Hepatocyte (in vitro differentiated cells): ENCODE measurements at regions not wholly inside any gene's neighbourhood (a gene's known extent, or its start where the extent isn't known, plus 50 kb on each side); places are given as distances from the start of the nearest gene placed in this dataset.

Experiments
- DNase-seq: peaks from one replicate; pipeline ENCODE4 v3.0.0-alpha.2; 2016; ENCODE audit warnings: low spot score
- H2AFZ ChIP-seq: fragments of 200-600 bp; sonication (generic); 2 replicates; pipeline ENCODE4 v1.6.0; 2016; ENCODE audit warnings: antibody characterized with exemption, mild to moderate bottlenecking
- H3K27ac ChIP-seq: fragments of 200-600 bp; sonication (generic); 2 replicates; pipeline ENCODE4 v1.5.1; 2016; ENCODE audit warnings: mild to moderate bottlenecking
- H3K27me3 ChIP-seq: fragments of 200-600 bp; sonication (generic); 2 replicates; pipeline ENCODE4 v1.6.1; 2016
- H3K36me3 ChIP-seq: fragments of 200-600 bp; sonication (generic); replicated peaks from 2 replicates; pipeline ENCODE4 v1.5.1; 2016; ENCODE audit warnings: low read depth; ENCODE audit not compliant: insufficient read depth
- H3K4me1 ChIP-seq: fragments of 200-600 bp; sonication (generic); 2 replicates; pipeline ENCODE4 v1.5.1; 2016; ENCODE audit warnings: mild to moderate bottlenecking, moderate library complexity; ENCODE audit not compliant: insufficient read depth
- H3K4me2 ChIP-seq: fragments of 200-600 bp; sonication (generic); 2 replicates; pipeline ENCODE4 v1.6.0; 2016
- H3K4me3 ChIP-seq: fragments of 200-600 bp; sonication (generic); 2 replicates; pipeline ENCODE4 v1.5.1; 2016; ENCODE audit warnings: mild to moderate bottlenecking
- H3K79me2 ChIP-seq: fragments of 200-600 bp; sonication (generic); 2 replicates; pipeline ENCODE4 v1.6.0; 2017; ENCODE audit warnings: mild to moderate bottlenecking
- H3K9me2 ChIP-seq: fragments of 200-600 bp; sonication (generic); replicated peaks from 2 replicates; pipeline ENCODE4 v1.6.0; 2017; ENCODE audit warnings: mild to moderate bottlenecking; ENCODE audit not compliant: insufficient read depth
- H3K9me3 ChIP-seq: fragments of 200-600 bp; sonication (generic); 2 replicates; pipeline ENCODE4 v1.5.1; 2016; ENCODE audit warnings: low read depth, mild to moderate bottlenecking
- H4K20me1 ChIP-seq: fragments of 200-600 bp; sonication (generic); 2 replicates; pipeline ENCODE4 v1.6.0; 2016; ENCODE audit warnings: mild to moderate bottlenecking; ENCODE audit not compliant: insufficient read depth, poor library complexity, severe bottlenecking
- EZH2 ChIP-seq: fragments of 200-600 bp; sonication (generic); IDR thresholded peaks from 2 replicates; pipeline ENCODE4 v1.6.1; 2016; ENCODE audit warnings: antibody characterized with exemption, mild to moderate bottlenecking, borderline replicate concordance
- EZH2phosphoT487 ChIP-seq: fragments of 200-600 bp; sonication (generic); IDR thresholded peaks from one replicate; pipeline ENCODE4 v1.6.1; 2018; ENCODE audit warnings: antibody characterized with exemption, mild to moderate bottlenecking, low read depth, moderate library complexity; ENCODE audit not compliant: unreplicated experiment, severe bottlenecking
- WGBS: methylation state at CpG from one replicate; pipeline ENCODE4 v1.1.6; 2016; ENCODE audit warnings: low lambda C conversion rate; ENCODE audit errors: missing lambda C conversion rate; 5-methylcytosine and 5-hydroxymethylcytosine counted together
- TF ChIP-seq, protein P1 (sequence below): fragments of 200-600 bp; sonication (generic); IDR thresholded peaks from 2 replicates; pipeline ENCODE4 v1.5.1; 2016; ENCODE audit warnings: antibody characterized with exemption, mild to moderate bottlenecking; ENCODE audit not compliant: poor library complexity

DNA sequence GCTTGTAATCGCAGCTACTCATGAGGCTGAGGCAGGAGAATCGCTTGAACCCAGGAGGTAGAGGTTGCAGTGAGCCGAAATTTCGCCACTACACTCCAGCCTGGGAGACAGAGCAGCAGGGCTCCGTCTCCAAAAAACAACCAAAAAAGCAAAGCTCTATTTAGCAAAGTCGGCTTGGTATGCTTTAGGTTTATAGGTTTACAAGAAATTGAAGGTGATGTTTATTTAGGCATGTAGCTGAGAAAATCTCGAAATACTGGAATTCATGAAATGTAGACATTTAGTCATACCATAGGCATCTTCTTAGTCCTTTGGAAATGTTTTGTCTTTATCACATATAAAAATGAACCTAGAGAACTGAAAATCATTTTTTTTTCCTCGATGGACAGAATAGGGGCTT lies 453.8 kb upstream of the ANKRD30A start:
- H3K4me1 ChIP-seq: peaks cover 3% of the 10 kb centered on the region
- no peaks in the 10 kb centered on the region for H3K9me2 ChIP-seq
- no peak for DNase-seq
- H3K36me3 ChIP-seq: no peaks in the 10 kb centered on the region
- no peak overlapping the region for H3K4me3 ChIP-seq
- no peaks in the 10 kb centered on the region for H3K9me3 ChIP-seq
- no peak overlapping the region for H3K27ac ChIP-seq
- no peaks in the 10 kb centered on the region for H4K20me1 ChIP-seq
- H3K27me3 ChIP-seq: no peaks in the 10 kb centered on the region
- TF ChIP-seq, protein P1, sequence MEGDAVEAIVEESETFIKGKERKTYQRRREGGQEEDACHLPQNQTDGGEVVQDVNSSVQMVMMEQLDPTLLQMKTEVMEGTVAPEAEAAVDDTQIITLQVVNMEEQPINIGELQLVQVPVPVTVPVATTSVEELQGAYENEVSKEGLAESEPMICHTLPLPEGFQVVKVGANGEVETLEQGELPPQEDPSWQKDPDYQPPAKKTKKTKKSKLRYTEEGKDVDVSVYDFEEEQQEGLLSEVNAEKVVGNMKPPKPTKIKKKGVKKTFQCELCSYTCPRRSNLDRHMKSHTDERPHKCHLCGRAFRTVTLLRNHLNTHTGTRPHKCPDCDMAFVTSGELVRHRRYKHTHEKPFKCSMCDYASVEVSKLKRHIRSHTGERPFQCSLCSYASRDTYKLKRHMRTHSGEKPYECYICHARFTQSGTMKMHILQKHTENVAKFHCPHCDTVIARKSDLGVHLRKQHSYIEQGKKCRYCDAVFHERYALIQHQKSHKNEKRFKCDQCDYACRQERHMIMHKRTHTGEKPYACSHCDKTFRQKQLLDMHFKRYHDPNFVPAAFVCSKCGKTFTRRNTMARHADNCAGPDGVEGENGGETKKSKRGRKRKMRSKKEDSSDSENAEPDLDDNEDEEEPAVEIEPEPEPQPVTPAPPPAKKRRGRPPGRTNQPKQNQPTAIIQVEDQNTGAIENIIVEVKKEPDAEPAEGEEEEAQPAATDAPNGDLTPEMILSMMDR: no peak
- TF ChIP-seq EZH2phosphoT487 (no peak), EZH2 (no peak)
- no peak overlapping the region for H3K4me2 ChIP-seq
- H2AFZ ChIP-seq: no peak overlapping the region
- 71% methylated on average over 8 of the region's 8 CpGs for WGBS
- H3K79me2 ChIP-seq: no peaks in the 10 kb centered on the region

DNA sequence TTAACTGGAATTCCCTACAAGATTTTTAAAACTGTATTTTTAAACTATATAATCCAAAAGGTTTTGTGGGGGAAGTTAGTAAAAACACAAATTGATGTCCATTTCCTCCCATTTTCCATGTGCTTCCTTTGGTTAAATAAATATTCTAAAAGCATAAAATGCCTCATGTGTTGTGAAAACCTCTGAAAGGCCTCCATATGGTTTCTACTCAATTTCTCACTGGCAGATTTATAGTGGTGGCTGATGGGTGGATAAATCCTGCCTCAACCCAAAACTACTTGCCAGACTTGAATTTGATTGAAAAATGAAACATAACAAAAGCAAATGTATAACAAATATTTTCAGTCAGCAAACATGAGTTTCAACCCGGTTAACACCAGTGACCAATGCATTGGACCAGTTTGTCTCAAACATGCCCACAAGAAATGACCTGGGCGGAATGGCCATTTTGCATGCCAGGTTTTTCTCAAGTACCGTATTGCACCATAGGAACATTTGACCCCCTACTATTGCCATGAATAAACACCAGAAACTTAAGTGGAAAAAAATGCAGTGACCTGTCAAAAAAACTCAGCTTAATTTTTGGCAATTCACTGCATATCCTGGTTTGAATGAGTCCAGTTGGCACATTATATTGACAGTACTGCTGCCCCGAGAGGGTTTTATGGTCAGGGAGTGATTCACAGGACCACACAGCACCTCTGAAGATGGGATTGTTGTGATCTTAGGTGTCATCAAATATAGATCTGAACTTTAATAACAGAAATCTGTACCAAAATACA lies 454.6 kb upstream of the ANKRD30A start:
- Histone ChIP-seq H2AFZ (no peak overlapping the region), H3K79me2 (no peaks in the 10 kb centered on the region), H3K36me3 (no peaks in the 10 kb centered on the region), H3K4me3 (no peak overlapping the region), H3K27ac (no peak overlapping the region), H3K27me3 (no peaks in the 10 kb centered on the region), H3K4me2 (no peak overlapping the region), H3K9me3 (no peaks in the 10 kb centered on the region), H4K20me1 (no peaks in the 10 kb centered on the region), H3K9me2 (no peaks in the 10 kb centered on the region), H3K4me1 (peaks cover 3% of the 10 kb centered on the region)
- TF ChIP-seq EZH2phosphoT487: no peak
- no peak for TF ChIP-seq EZH2
- TF ChIP-seq, protein P1: no peak
- DNase-seq: no peak
- 74% methylated on average over 4 of the region's 4 CpGs for WGBS

DNA sequence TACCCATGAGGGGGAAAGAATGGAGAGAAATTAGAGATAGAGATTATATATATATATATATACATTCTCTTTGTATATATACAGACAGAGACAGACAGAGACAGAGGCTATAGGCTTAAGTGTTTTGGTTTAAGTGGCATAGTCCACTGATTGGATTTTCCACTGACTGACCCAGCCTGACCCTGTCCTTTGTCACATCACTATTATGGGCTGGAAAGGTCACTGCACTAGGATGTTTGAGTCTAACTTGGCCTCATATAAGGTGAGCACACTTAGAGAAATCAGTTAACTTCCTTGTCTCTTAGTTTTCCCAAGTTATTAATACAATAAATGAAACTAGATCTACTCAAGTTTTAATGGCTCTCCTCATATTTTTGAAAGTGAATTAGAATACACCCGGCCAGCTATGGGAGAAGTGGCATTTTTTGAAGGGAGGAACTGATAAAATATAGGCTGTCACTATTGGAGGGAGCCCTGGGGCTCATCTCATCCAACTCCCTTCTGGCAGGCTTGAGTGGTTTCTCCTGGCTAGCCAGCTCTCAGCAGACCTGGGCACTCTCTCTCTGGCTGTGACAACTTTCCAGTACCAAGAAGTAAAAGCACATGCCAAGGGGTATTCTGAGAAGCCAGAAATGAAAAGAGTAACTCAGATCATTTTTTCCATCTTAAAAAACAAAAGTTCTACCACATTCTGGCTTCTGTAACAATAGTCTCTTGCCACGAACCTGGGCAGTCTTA lies 455.6 kb upstream of the ANKRD30A start:
- DNase-seq: no peak
- H3K27me3 ChIP-seq: no peaks in the 10 kb centered on the region
- H3K4me3 ChIP-seq: no peak overlapping the region
- no peak overlapping the region for H2AFZ ChIP-seq
- no peaks in the 10 kb centered on the region for H3K9me2 ChIP-seq
- WGBS: 63% methylated on average over 2 of the region's 2 CpGs
- H3K4me2 ChIP-seq: no peak overlapping the region
- TF ChIP-seq EZH2 (no peak), EZH2phosphoT487 (no peak)
- TF ChIP-seq, protein P1: no peak
- H3K79me2 ChIP-seq: no peaks in the 10 kb centered on the region
- no peaks in the 10 kb centered on the region for H3K9me3 ChIP-seq
- H3K27ac ChIP-seq: no peak overlapping the region
- H3K4me1 ChIP-seq: peaks cover 3% of the 10 kb centered on the region
- H3K36me3 ChIP-seq: no peaks in the 10 kb centered on the region
- no peaks in the 10 kb centered on the region for H4K20me1 ChIP-seq
